ENCODE measurements at regions not wholly inside any gene's neighbourhood (a gene's known extent, or its start where the extent isn't known, plus 50 kb on each side); places are given as distances from the start of the nearest gene placed in this dataset.
"Not testable (repeated sequence)": the region's sequence is repeated elsewhere in the genome, so short reads cannot be mapped to it uniquely, and the experiment has no call there.

GRCh38 chr13:60280524-60280923 is 116.5 kb upstream of the TDRD3 start:
- TF ChIP-seq POLR2A, CTCF (IDR thresholded peaks at IDR 0.05): not testable (repeated sequence)
